ENCODE measurements at regions not wholly inside any gene's neighbourhood (a gene's known extent, or its start where the extent isn't known, plus 50 kb on each side); places are given as distances from the start of the nearest gene placed in this dataset.
A peak's percentile ranks its signal among the peaks of the same experiment; 100 is the strongest.
"Not testable (repeated sequence)": the region's sequence is repeated elsewhere in the genome, so short reads cannot be mapped to it uniquely, and the experiment has no call there.

- Histone ChIP-seq H3K4me3 (no peak overlapping the region), H3K9me3 (no peaks in the 10 kb centered on the region; the same call in 1 of the 2 replicates), H3K36me3 (replicated peaks) (no peaks in the 10 kb centered on the region), H3K4me1 (no peaks in the 10 kb centered on the region), H3K27me3 (ENCODE audit: low read depth) (no peaks in the 10 kb centered on the region)
- in situ Hi-C loops (cut with MboI; ENCODE audit: low sequenced_read_pairs) = no loop called here
- no peak for DNase-seq (ENCODE audit: low spot score in 2 of 2)
These were observed 367.1 kb upstream of the IZUMO3 start for GRCh38 chr9:24912767-24913166.

DNA sequence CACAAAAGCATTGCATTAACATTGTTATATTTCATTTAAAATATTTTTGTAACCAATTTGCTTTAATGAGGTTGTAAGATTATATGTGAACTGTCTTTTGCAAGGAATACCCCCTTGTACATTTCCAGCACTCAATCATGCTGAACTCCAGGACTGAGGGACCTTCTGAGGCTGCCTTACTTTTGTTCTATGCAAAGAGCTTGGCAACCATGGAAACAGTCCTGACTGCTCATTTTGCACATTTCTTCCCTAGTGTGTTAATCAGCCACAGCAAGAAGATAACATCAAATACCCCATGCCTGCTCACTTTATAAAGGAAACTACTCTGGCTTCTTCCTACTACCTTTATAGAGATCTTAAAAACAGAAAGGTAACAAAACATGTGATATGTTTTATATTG, 355.6 kb upstream of the IZUMO3 start:
- H3K27me3 ChIP-seq (ENCODE audit: low read depth) = no peaks in the 10 kb centered on the region
- H3K9me3 ChIP-seq = no peaks in the 10 kb centered on the region
- DNase-seq (ENCODE audit: low spot score in 2 of 2) = no peak
- H3K4me1 ChIP-seq = no peaks in the 10 kb centered on the region
- in situ Hi-C loops (cut with MboI; ENCODE audit: low sequenced_read_pairs) = no loop called here
- no peak overlapping the region for H3K4me3 ChIP-seq
- H3K36me3 ChIP-seq (replicated peaks) = no peaks in the 10 kb centered on the region

GRCh38 chr9:24900179-24900578, 354.5 kb upstream of the IZUMO3 start:
- Histone ChIP-seq H3K9me3 (no peaks in the 10 kb centered on the region), H3K36me3 (replicated peaks) (no peaks in the 10 kb centered on the region), H3K4me1 (no peaks in the 10 kb centered on the region), H3K27me3 (ENCODE audit: low read depth) (no peaks in the 10 kb centered on the region), H3K4me3 (no peak overlapping the region)
- in situ Hi-C loops (cut with MboI; ENCODE audit: low sequenced_read_pairs) = no loop called here
- DNase-seq (ENCODE audit: low spot score in 2 of 2) = no peak

GRCh38 chr9:24899463-24899862, 353.8 kb upstream of the IZUMO3 start:
- Histone ChIP-seq H3K27me3 (ENCODE audit: low read depth) (no peaks in the 10 kb centered on the region), H3K4me3 (no peak overlapping the region), H3K4me1 (no peaks in the 10 kb centered on the region), H3K9me3 (no peaks in the 10 kb centered on the region), H3K36me3 (replicated peaks) (no peaks in the 10 kb centered on the region)
- DNase-seq (ENCODE audit: low spot score in 2 of 2) = no peak
- in situ Hi-C loops (cut with MboI; ENCODE audit: low sequenced_read_pairs) = no loop called here

DNA sequence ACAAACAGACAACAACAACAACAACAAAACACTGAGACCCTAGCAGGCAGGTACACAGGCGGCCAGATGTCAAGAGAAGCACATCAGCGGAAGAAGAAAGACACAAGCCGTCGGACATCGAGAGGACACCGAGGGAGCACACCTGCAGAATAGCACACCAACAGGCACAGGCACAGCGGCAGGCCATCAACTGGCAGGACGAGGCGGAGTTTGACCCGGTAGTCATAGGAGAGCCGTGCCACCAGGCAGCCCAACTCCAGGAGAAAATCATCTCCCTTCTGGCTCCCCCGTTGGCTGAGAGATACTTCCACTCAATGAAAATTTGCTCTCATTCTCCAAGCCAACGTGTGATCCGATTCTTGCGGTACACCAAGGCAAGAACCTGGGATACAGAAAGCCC, 352.1 kb upstream of the IZUMO3 start:
- in situ Hi-C loops (cut with MboI; ENCODE audit: low sequenced_read_pairs) = no loop called here
- H3K36me3 ChIP-seq (replicated peaks) = no peaks in the 10 kb centered on the region
- no peak for DNase-seq (ENCODE audit: low spot score in 2 of 2)
- no peaks in the 10 kb centered on the region for H3K4me1 ChIP-seq
- H3K9me3 ChIP-seq = no peaks in the 10 kb centered on the region
- no peaks in the 10 kb centered on the region for H3K27me3 ChIP-seq (ENCODE audit: low read depth)
- no peak overlapping the region for H3K4me3 ChIP-seq

DNA sequence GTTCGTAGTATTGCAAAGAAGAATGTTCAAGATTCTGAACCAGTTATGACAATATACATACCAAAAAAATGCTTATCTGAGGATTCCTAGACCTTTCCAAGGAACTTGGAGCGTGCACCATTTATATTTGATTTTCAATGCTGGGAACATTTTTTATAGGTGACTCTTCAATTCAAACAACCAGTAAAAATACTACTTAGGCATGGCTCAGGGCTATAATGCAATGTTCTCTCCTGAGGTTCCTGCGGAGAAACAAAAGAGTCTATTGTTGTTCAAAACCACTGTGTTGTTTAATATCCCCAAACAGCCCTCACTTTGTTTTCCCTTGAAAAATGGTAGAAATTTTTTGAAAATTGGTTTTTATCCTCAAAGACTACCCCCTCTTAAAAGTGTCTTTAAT, 335.7 kb upstream of the IZUMO3 start:
- no peaks in the 10 kb centered on the region for H3K9me3 ChIP-seq
- no peaks in the 10 kb centered on the region for H3K27me3 ChIP-seq (ENCODE audit: low read depth)
- H3K4me3 ChIP-seq = no peak overlapping the region
- peak; percentile 12 to 88 for DNase-seq (ENCODE audit: low spot score in 2 of 2)
- in situ Hi-C loops (cut with MboI; ENCODE audit: low sequenced_read_pairs) = no loop called here
- no peaks in the 10 kb centered on the region for H3K36me3 ChIP-seq (replicated peaks)
- peaks cover 17% of the 10 kb centered on the region for H3K4me1 ChIP-seq

- in situ Hi-C loops (cut with MboI; ENCODE audit: low sequenced_read_pairs) = no loop called here
- H3K9me3 ChIP-seq = no peaks in the 10 kb centered on the region
- peaks cover 17% of the 10 kb centered on the region for H3K4me1 ChIP-seq
- no peak for DNase-seq (ENCODE audit: low spot score in 2 of 2)
- H3K36me3 ChIP-seq (replicated peaks) = no peaks in the 10 kb centered on the region
- no peak overlapping the region for H3K4me3 ChIP-seq
- no peaks in the 10 kb centered on the region for H3K27me3 ChIP-seq (ENCODE audit: low read depth)
These were observed 333.9 kb upstream of the IZUMO3 start for GRCh38 chr9:24879591-24879990.

- in situ Hi-C loops (cut with MboI; ENCODE audit: low sequenced_read_pairs); H3K4me1 ChIP-seq; DNase-seq (ENCODE audit: low spot score in 2 of 2); H3K36me3 ChIP-seq (replicated peaks); H3K27me3 ChIP-seq (ENCODE audit: low read depth); H3K4me3 ChIP-seq; H3K9me3 ChIP-seq: not testable (repeated sequence)
These were observed 310.9 kb upstream of the IZUMO3 start for GRCh38 chr9:24856601-24857000.

DNA sequence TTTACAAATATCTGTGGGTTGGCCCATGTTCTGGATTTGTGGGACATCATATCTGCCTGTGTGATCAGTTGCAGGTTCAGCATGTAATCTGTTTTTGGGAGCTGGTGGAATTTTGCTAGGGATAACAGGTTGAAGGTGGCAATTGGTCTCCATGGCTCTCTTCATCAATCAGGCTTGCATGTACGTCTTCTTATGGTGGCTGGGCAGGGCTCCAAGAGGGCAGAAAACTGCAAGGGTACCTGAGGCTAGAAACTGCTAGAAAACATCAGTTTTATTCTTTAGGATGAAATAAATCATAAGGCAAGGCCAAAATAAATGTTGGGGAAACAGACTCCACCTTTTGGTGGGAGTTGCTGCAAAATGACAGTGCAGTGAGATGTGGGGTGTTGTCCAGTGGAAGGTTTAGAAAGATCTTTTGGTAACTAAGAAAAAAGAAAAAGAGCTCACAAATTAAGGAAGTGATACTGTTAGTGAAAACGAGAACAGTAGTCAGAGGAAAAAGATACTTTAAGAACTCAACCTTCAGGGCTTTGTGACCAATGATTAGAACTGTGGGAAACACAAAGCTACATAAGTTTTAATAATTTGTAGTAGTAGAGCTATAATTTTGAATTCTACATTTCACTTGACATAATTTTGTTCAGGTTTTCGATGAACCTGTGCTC, 300.7 kb upstream of the IZUMO3 start:
- H3K9me3 ChIP-seq = no peaks in the 10 kb centered on the region
- H3K4me1 ChIP-seq = peaks cover 6% of the 10 kb centered on the region
- H3K36me3 ChIP-seq (replicated peaks) = no peaks in the 10 kb centered on the region
- in situ Hi-C loops (cut with MboI; ENCODE audit: low sequenced_read_pairs) = no loop called here
- H3K4me3 ChIP-seq = no peak overlapping the region
- H3K27me3 ChIP-seq (ENCODE audit: low read depth) = no peaks in the 10 kb centered on the region
- DNase-seq (ENCODE audit: low spot score in 2 of 2) = no peak

DNA sequence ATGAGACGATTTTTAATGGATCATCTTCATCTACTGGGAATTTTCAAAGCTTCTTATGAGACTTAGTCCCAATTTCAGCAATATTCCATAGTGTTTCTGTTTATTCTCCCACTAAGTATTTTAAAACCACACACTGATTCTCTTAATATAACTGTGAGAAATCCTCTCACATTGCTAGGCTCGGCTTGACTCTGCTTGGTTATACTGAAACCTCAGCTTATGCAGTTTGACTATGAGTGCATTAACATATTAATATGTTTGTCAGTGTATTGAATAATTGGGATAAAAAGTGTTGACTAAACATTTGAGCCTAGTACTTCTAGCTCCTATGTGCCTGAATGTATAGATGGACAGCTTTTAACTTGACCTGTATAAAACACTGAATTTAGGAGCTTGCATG, 298.5 kb upstream of the IZUMO3 start:
- H3K27me3 ChIP-seq (ENCODE audit: low read depth) = no peaks in the 10 kb centered on the region
- no peaks in the 10 kb centered on the region for H3K36me3 ChIP-seq (replicated peaks)
- DNase-seq (ENCODE audit: low spot score in 2 of 2) = no peak
- H3K4me3 ChIP-seq = no peak overlapping the region
- H3K9me3 ChIP-seq = no peaks in the 10 kb centered on the region
- in situ Hi-C loops (cut with MboI; ENCODE audit: low sequenced_read_pairs) = no loop called here
- peaks cover 6% of the 10 kb centered on the region for H3K4me1 ChIP-seq

DNA sequence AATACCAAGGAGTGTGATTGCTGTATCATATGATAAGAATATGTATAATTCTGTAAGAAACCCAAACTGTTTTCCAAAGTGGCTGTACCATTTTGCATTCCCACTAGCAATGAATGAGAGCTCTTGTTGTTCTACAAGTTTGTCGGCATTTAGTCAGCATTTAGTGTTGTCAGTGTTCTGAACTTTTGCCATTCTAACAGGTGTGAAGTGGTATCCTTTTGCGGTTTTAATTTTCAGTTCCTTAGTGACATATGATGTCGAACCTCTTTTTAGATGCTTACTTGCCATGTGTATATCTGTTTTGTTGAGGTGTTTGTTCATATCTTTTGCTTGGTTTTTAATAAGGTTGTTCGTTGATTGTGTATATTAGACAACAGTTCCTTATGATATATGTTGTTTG, 296.3 kb upstream of the IZUMO3 start:
- Histone ChIP-seq H3K9me3 (no peaks in the 10 kb centered on the region), H3K36me3 (replicated peaks) (no peaks in the 10 kb centered on the region), H3K4me3 (no peak overlapping the region), H3K27me3 (ENCODE audit: low read depth) (no peaks in the 10 kb centered on the region), H3K4me1 (peaks cover 6% of the 10 kb centered on the region)
- DNase-seq (ENCODE audit: low spot score in 2 of 2) = no peak
- in situ Hi-C loops (cut with MboI; ENCODE audit: low sequenced_read_pairs) = no loop called here

DNA sequence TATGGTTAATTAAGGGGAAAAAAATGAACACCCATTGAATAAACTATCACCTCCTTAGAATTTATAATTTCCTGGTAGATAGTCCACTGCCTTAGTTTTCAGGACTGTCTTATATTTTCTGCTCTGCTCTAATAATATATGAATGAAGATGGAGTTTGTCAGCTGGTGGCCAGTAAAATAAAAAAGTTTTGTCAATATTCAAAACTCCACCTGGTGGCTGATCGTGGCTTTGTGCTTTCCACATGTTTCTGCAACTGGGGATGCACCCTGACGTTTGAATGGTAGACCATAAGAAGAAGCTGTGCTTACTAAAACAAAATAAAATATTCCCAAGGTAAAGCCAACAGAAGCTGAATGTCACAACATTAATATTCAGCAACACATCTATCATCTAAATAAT, 286.6 kb upstream of the IZUMO3 start:
- Histone ChIP-seq H3K4me1 (no peaks in the 10 kb centered on the region), H3K9me3 (no peaks in the 10 kb centered on the region), H3K27me3 (ENCODE audit: low read depth) (no peaks in the 10 kb centered on the region), H3K4me3 (no peak overlapping the region), H3K36me3 (replicated peaks) (no peaks in the 10 kb centered on the region)
- peak in 1 of 2 experiments; percentile 49 for DNase-seq (ENCODE audit: low spot score in 2 of 2)
- in situ Hi-C loops (cut with MboI; ENCODE audit: low sequenced_read_pairs) = no loop called here

DNA sequence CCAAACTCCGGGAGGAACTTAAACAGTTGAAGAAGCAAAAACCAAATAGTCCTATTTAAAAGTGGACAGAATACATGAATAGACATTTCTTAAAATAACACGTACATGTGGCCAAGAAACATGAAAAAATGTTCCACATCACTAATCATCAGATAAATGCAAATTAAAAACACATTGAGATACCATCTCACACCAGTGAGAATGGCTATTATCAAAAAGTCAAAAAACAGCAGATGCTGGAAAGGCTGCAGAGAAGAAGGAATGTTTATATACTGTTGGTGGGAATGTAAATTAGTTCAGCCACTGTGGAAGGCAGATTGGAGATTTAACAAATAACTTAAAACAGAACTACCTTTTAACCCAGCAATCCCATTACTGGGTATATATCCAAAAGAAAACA, 283.0 kb upstream of the IZUMO3 start:
- no peak for DNase-seq (ENCODE audit: low spot score in 2 of 2)
- Histone ChIP-seq H3K4me3 (no peak overlapping the region), H3K9me3 (no peaks in the 10 kb centered on the region), H3K27me3 (ENCODE audit: low read depth) (no peaks in the 10 kb centered on the region), H3K36me3 (replicated peaks) (no peaks in the 10 kb centered on the region), H3K4me1 (no peaks in the 10 kb centered on the region)
- in situ Hi-C loops (cut with MboI; ENCODE audit: low sequenced_read_pairs) = no loop called here

GRCh38 chr9:24824607-24825006, 278.9 kb upstream of the IZUMO3 start:
- Histone ChIP-seq H3K4me3 (no peak overlapping the region), H3K4me1 (peaks cover 7% of the 10 kb centered on the region), H3K9me3 (no peaks in the 10 kb centered on the region), H3K36me3 (replicated peaks) (no peaks in the 10 kb centered on the region), H3K27me3 (ENCODE audit: low read depth) (no peaks in the 10 kb centered on the region)
- no peak for DNase-seq (ENCODE audit: low spot score in 2 of 2)
- in situ Hi-C loops (cut with MboI; ENCODE audit: low sequenced_read_pairs) = no loop called here

DNA sequence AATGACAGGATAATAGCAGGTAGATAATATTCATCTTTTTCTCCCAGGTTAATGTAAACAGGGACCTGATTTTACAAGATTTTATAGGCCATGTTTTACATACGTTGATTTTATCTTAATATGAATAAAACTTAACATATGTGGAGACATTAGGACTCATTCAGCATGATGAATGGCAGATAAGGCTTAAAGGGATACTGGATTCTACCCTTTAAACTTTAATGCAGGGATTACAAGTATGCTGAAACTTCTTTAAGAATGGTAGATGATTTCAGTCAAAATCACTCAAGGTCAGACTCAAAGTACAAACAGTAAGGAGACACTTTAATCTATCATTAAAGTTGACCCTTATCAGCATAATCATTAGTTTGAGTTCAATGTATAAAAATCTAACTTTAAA, 274.5 kb upstream of the IZUMO3 start:
- peak in 1 of 2 experiments; percentile 66 for DNase-seq (ENCODE audit: low spot score in 2 of 2)
- H3K9me3 ChIP-seq = no peaks in the 10 kb centered on the region

More for the DNA sequence above, 274.5 kb upstream of the IZUMO3 start:
- Histone ChIP-seq H3K4me3 (no peak overlapping the region), H3K4me1 (peaks cover 23% of the 10 kb centered on the region), H3K27me3 (ENCODE audit: low read depth) (no peaks in the 10 kb centered on the region), H3K36me3 (replicated peaks) (no peaks in the 10 kb centered on the region)
- in situ Hi-C loops (cut with MboI; ENCODE audit: low sequenced_read_pairs) = no loop called here
